DOHH2 (cell line): ENCODE measurements at regions not wholly inside any gene's neighbourhood (a gene's known extent, or its start where the extent isn't known, plus 50 kb on each side); places are given as distances from the start of the nearest gene placed in this dataset.

ENCODE experiments used
- CTCF ChIP-seq: fragments of 200-600 bp; sonication (generic); IDR thresholded peaks from one replicate; pipeline ENCODE4 v1.5.1; 2014; ENCODE audit warnings: antibody characterized with exemption, mild to moderate bottlenecking, low read depth, low read length; ENCODE audit not compliant: poor library complexity, severe bottlenecking
- EZH2phosphoT487 ChIP-seq: fragments of 200-600 bp; sonication (generic); IDR thresholded peaks from 2 replicates; pipeline ENCODE4 v1.6.1; 2017; ENCODE audit warnings: borderline replicate concordance, mild to moderate bottlenecking, antibody characterized with exemption, low read length, moderate library complexity, mixed read lengths

GRCh38 chr5:98529321-98529720 lies 244.1 kb upstream of the RGMB start:
- TF ChIP-seq CTCF: no peak
- TF ChIP-seq EZH2phosphoT487: no peak
